Neural crest cell (in vitro differentiated cells): ENCODE measurements at regions not wholly inside any gene's neighbourhood (a gene's known extent, or its start where the extent isn't known, plus 50 kb on each side); places are given as distances from the start of the nearest gene placed in this dataset.

Experiments
- DNase-seq: peaks from one replicate; pipeline ENCODE4 v3.0.0; 2021; ENCODE audit warnings: low read depth, mixed read lengths, low spot score
- H3K27ac Mint-ChIP-seq: one replicate; pipeline ENCODE4 v1.8.0; 2021; ENCODE audit warnings: mild to moderate bottlenecking, mixed read lengths; ENCODE audit not compliant: unreplicated experiment
- H3K27me3 Mint-ChIP-seq: 2 replicates; pipeline ENCODE4 v1.8.0; 2021; ENCODE audit warnings: low read depth, mild to moderate bottlenecking, mixed read lengths
- H3K36me3 Mint-ChIP-seq: 2 replicates; pipeline ENCODE4 v1.8.0; 2021; ENCODE audit warnings: low read depth, mild to moderate bottlenecking, mixed read lengths
- H3K4me1 Mint-ChIP-seq: 2 replicates; pipeline ENCODE4 v1.8.0; 2021; ENCODE audit warnings: mixed read lengths
- H3K4me3 Mint-ChIP-seq: one replicate; pipeline ENCODE4 v1.8.0; 2021; ENCODE audit warnings: mild to moderate bottlenecking, mixed read lengths
- H3K9me3 Mint-ChIP-seq: 2 replicates; pipeline ENCODE4 v1.8.0; 2021; ENCODE audit warnings: mixed read lengths
- CTCF ChIP-seq: fragments of 200-600 bp; sonication (generic); conservative IDR thresholded peaks from 2 replicates; pipeline ENCODE4 v1.5.0; 2021; ENCODE audit warnings: antibody characterized with exemption, mild to moderate bottlenecking

DNA sequence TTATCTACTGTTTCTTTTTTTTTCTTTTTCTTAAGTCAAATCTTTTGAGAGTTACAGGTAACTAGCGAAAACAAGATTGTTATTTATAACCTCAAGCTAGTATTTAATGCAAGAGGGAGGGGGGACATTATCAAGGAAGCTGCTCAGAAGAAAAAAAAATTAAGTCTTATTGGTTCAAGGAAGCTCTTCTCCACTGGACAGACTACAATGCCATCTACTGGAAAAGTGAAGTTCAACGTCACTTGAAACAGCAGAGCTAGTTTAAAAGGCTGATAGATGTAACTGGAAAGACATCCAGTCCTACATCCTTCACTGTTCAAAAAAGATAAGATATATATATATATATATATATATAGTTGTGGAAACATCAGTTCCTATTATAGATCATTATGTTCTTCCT lies 418.0 kb upstream of the PSMD7 start:
- Mint-ChIP-seq H3K27ac (no peak overlapping the region), H3K36me3 (no peaks in the 10 kb centered on the region), H3K27me3 (no peaks in the 10 kb centered on the region), H3K4me3 (no peak overlapping the region), H3K4me1 (peaks cover 35% of the 10 kb centered on the region), H3K9me3 (no peaks in the 10 kb centered on the region)
- DNase-seq = no peak
- peak; percentile 74 for TF ChIP-seq CTCF

- no peaks in the 10 kb centered on the region for H3K27me3 Mint-ChIP-seq
- no peaks in the 10 kb centered on the region for H3K36me3 Mint-ChIP-seq
- H3K27ac Mint-ChIP-seq = peak overlapping the region; percentile 13
- no peaks in the 10 kb centered on the region for H3K9me3 Mint-ChIP-seq
- DNase-seq = no peak
- no peak for TF ChIP-seq CTCF
- no peak overlapping the region for H3K4me3 Mint-ChIP-seq
- H3K4me1 Mint-ChIP-seq = peaks cover 35% of the 10 kb centered on the region
Measured at GRCh38 chr16:73877150-73877549, 419.5 kb upstream of the PSMD7 start.

DNA sequence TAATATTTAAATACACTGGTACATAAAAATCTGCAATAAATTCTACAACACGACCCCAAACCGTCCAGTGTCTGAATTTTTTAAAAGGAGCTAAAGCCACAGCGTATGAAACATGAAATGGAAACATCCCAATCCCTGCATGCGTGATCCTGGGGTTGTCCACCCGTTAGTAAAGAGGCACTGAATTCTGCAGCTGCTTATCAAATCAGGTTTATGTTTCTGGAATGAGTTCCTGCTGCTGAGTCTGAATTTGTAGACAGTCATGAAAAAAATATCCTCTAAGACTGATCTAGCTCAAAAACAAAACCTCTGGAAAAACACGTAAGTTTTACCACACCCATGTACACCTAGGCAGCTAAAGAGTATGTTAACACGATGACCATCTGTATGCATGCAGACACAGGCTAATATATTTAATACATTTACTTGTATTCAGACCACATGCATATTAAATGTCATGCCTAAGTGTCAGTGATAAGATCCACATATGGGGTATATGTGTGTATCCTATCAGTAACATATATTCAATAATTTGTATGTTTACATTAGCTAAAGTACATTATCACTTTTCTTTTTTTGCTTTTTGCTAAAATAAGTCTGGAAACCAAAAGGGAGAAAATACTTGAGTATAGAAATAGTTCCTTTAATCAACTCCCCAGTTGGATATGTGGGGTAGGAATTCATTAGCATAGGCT lies 420.5 kb upstream of the PSMD7 start:
- no peak for TF ChIP-seq CTCF
- no peaks in the 10 kb centered on the region for H3K9me3 Mint-ChIP-seq
- H3K27ac Mint-ChIP-seq = no peak overlapping the region
- no peaks in the 10 kb centered on the region for H3K36me3 Mint-ChIP-seq
- no peaks in the 10 kb centered on the region for H3K27me3 Mint-ChIP-seq
- no peak overlapping the region for H3K4me3 Mint-ChIP-seq
- peaks cover 28% of the 10 kb centered on the region for H3K4me1 Mint-ChIP-seq
- no peak for DNase-seq

GRCh38 chr16:73874324-73874723 lies 422.3 kb upstream of the PSMD7 start:
- DNase-seq = no peak
- no peaks in the 10 kb centered on the region for H3K9me3 Mint-ChIP-seq
- no peaks in the 10 kb centered on the region for H3K27me3 Mint-ChIP-seq
- no peak for TF ChIP-seq CTCF
- H3K27ac Mint-ChIP-seq = no peak overlapping the region
- no peaks in the 10 kb centered on the region for H3K36me3 Mint-ChIP-seq
- H3K4me3 Mint-ChIP-seq = no peak overlapping the region
- H3K4me1 Mint-ChIP-seq = peaks cover 11% of the 10 kb centered on the region

GRCh38 chr16:73873643-73874042 lies 423.0 kb upstream of the PSMD7 start:
- Mint-ChIP-seq H3K36me3 (no peaks in the 10 kb centered on the region), H3K4me3 (no peak overlapping the region), H3K27me3 (no peaks in the 10 kb centered on the region), H3K4me1 (peaks cover 10% of the 10 kb centered on the region), H3K27ac (no peak overlapping the region), H3K9me3 (no peaks in the 10 kb centered on the region)
- no peak for DNase-seq
- no peak for TF ChIP-seq CTCF
